Central memory CD8-positive, alpha-beta T cell (primary cell): ENCODE measurements at regions not wholly inside any gene's neighbourhood (a gene's known extent, or its start where the extent isn't known, plus 50 kb on each side); places are given as distances from the start of the nearest gene placed in this dataset.

Experiments
- ATAC-seq: fragments of 150-1000 bp; cut with Tn5 transposase; replicated peaks from 2 replicates; pipeline ENCODE4 v1.10.0; 2022; ENCODE audit warnings: mild to moderate bottlenecking, moderate FRiP score, moderate number of reproducible peaks; ENCODE audit not compliant: poor library complexity, severe bottlenecking; ENCODE audit errors: extremely low read depth
- DNase-seq, 2 donors: peaks; one replicate each; pipeline ENCODE4 v3.0.0; 2021; ENCODE audit warnings: low spot score in 2 of 2
- H3K27ac Mint-ChIP-seq: one replicate; pipeline ENCODE4 v1.8.0; 2022; ENCODE audit warnings: low read depth, mild to moderate bottlenecking, moderate library complexity, mixed read lengths
- H3K27me3 Mint-ChIP-seq: one replicate; pipeline ENCODE4 v1.8.0; 2022; ENCODE audit warnings: mixed read lengths
- H3K36me3 Mint-ChIP-seq: one replicate; pipeline ENCODE4 v1.8.0; 2022; ENCODE audit warnings: mild to moderate bottlenecking, moderate library complexity, mixed read lengths; ENCODE audit not compliant: insufficient read depth
- H3K4me1 Mint-ChIP-seq: one replicate; pipeline ENCODE4 v1.8.0; 2022; ENCODE audit warnings: mixed read lengths
- H3K4me3 Mint-ChIP-seq: one replicate; pipeline ENCODE4 v1.8.0; 2022; ENCODE audit warnings: mild to moderate bottlenecking, moderate library complexity, mixed read lengths
- H3K9me3 Mint-ChIP-seq: one replicate; pipeline ENCODE4 v1.8.0; 2022; ENCODE audit warnings: mixed read lengths

GRCh38 chr13:22427783-22428182 is 753.0 kb upstream of the SGCG start:
- Mint-ChIP-seq H3K27ac (no peak overlapping the region), H3K36me3 (no peaks in the 10 kb centered on the region), H3K9me3 (peaks cover 6% of the 10 kb centered on the region), H3K4me3 (no peak overlapping the region), H3K27me3 (no peaks in the 10 kb centered on the region), H3K4me1 (no peaks in the 10 kb centered on the region)
- ATAC-seq, result no peak
- DNase-seq, result no peak

- Mint-ChIP-seq H3K4me1 (no peaks in the 10 kb centered on the region), H3K36me3 (no peaks in the 10 kb centered on the region), H3K4me3 (no peak overlapping the region), H3K27ac (no peak overlapping the region), H3K27me3 (no peaks in the 10 kb centered on the region), H3K9me3 (peaks cover 4% of the 10 kb centered on the region)
- ATAC-seq, result no peak
- DNase-seq, result no peak
Measured at GRCh38 chr13:22428188-22428828, 752.5 kb upstream of the SGCG start.

- Mint-ChIP-seq H3K9me3 (no peaks in the 10 kb centered on the region), H3K36me3 (no peaks in the 10 kb centered on the region), H3K4me3 (no peak overlapping the region), H3K27me3 (no peaks in the 10 kb centered on the region), H3K27ac (no peak overlapping the region), H3K4me1 (no peaks in the 10 kb centered on the region)
- no peak for ATAC-seq
- no peak for DNase-seq
Measured at GRCh38 chr13:22432690-22433089, 748.1 kb upstream of the SGCG start.

- Mint-ChIP-seq H3K27me3 (peaks cover 17% of the 10 kb centered on the region), H3K36me3 (no peaks in the 10 kb centered on the region), H3K27ac (no peak overlapping the region), H3K4me1 (no peaks in the 10 kb centered on the region), H3K4me3 (no peak overlapping the region), H3K9me3 (no peaks in the 10 kb centered on the region)
- ATAC-seq, result no peak
- no peak for DNase-seq
Measured at GRCh38 chr13:22447132-22447886, 733.5 kb upstream of the SGCG start.

GRCh38 chr13:22449251-22449650 is 731.5 kb upstream of the SGCG start:
- H3K9me3 Mint-ChIP-seq, result no peaks in the 10 kb centered on the region
- no peaks in the 10 kb centered on the region for H3K4me1 Mint-ChIP-seq
- DNase-seq (no peak), ATAC-seq (no peak)
- H3K36me3 Mint-ChIP-seq, result no peaks in the 10 kb centered on the region
- H3K27ac Mint-ChIP-seq, result no peak overlapping the region
- peaks cover 17% of the 10 kb centered on the region for H3K27me3 Mint-ChIP-seq
- H3K4me3 Mint-ChIP-seq, result no peak overlapping the region

GRCh38 chr13:22451327-22451741 is 729.4 kb upstream of the SGCG start:
- no peak overlapping the region for H3K27ac Mint-ChIP-seq
- ATAC-seq (no peak), DNase-seq (no peak)
- H3K4me1 Mint-ChIP-seq, result no peaks in the 10 kb centered on the region
- H3K9me3 Mint-ChIP-seq, result no peaks in the 10 kb centered on the region
- no peaks in the 10 kb centered on the region for H3K36me3 Mint-ChIP-seq
- peaks cover 17% of the 10 kb centered on the region for H3K27me3 Mint-ChIP-seq
- no peak overlapping the region for H3K4me3 Mint-ChIP-seq

GRCh38 chr13:22454586-22454985 is 726.2 kb upstream of the SGCG start:
- Mint-ChIP-seq H3K4me1 (no peaks in the 10 kb centered on the region), H3K4me3 (no peak overlapping the region)
- no peak for DNase-seq

GRCh38 chr13:22455036-22455435 is 725.7 kb upstream of the SGCG start:
- no peaks in the 10 kb centered on the region for H3K27me3 Mint-ChIP-seq
- ATAC-seq, result no peak

More at GRCh38 chr13:22454586-22454985, 726.2 kb upstream of the SGCG start:
- H3K9me3 Mint-ChIP-seq, result no peaks in the 10 kb centered on the region
- no peaks in the 10 kb centered on the region for H3K27me3 Mint-ChIP-seq
- no peaks in the 10 kb centered on the region for H3K36me3 Mint-ChIP-seq
- no peak for ATAC-seq
- no peak overlapping the region for H3K27ac Mint-ChIP-seq

GRCh38 chr13:22461854-22462490 is 718.8 kb upstream of the SGCG start:
- Mint-ChIP-seq H3K36me3 (no peaks in the 10 kb centered on the region), H3K4me1 (no peaks in the 10 kb centered on the region), H3K4me3 (no peak overlapping the region), H3K27me3 (no peaks in the 10 kb centered on the region), H3K27ac (no peak overlapping the region), H3K9me3 (no peaks in the 10 kb centered on the region)
- ATAC-seq (no peak), DNase-seq (no peak)

More at GRCh38 chr13:22455036-22455435, 725.7 kb upstream of the SGCG start:
- Mint-ChIP-seq H3K4me1 (no peaks in the 10 kb centered on the region), H3K36me3 (no peaks in the 10 kb centered on the region), H3K9me3 (no peaks in the 10 kb centered on the region), H3K27ac (no peak overlapping the region), H3K4me3 (no peak overlapping the region)
- no peak for DNase-seq

- no peaks in the 10 kb centered on the region for H3K4me1 Mint-ChIP-seq
- no peaks in the 10 kb centered on the region for H3K27me3 Mint-ChIP-seq
- H3K27ac Mint-ChIP-seq, result no peak overlapping the region
- H3K9me3 Mint-ChIP-seq, result no peaks in the 10 kb centered on the region
- H3K36me3 Mint-ChIP-seq, result no peaks in the 10 kb centered on the region
- DNase-seq (no peak), ATAC-seq (no peak)
- H3K4me3 Mint-ChIP-seq, result no peak overlapping the region
Measured at GRCh38 chr13:22463089-22463488, 717.7 kb upstream of the SGCG start.

- no peak for ATAC-seq
- DNase-seq, result no peak
- no peak overlapping the region for H3K4me3 Mint-ChIP-seq
- no peaks in the 10 kb centered on the region for H3K27me3 Mint-ChIP-seq
- H3K27ac Mint-ChIP-seq, result no peak overlapping the region
- no peaks in the 10 kb centered on the region for H3K4me1 Mint-ChIP-seq
- no peaks in the 10 kb centered on the region for H3K9me3 Mint-ChIP-seq
- H3K36me3 Mint-ChIP-seq, result no peaks in the 10 kb centered on the region
Measured at GRCh38 chr13:22468045-22468444, 712.7 kb upstream of the SGCG start.

GRCh38 chr13:22468824-22469223 is 712.0 kb upstream of the SGCG start:
- Mint-ChIP-seq H3K4me3 (no peak overlapping the region), H3K27me3 (no peaks in the 10 kb centered on the region), H3K9me3 (no peaks in the 10 kb centered on the region), H3K4me1 (no peaks in the 10 kb centered on the region), H3K27ac (no peak overlapping the region), H3K36me3 (no peaks in the 10 kb centered on the region)
- ATAC-seq (no peak), DNase-seq (no peak)

GRCh38 chr13:22469452-22469851 is 711.3 kb upstream of the SGCG start:
- H3K4me1 Mint-ChIP-seq, result no peaks in the 10 kb centered on the region
- H3K27me3 Mint-ChIP-seq, result no peaks in the 10 kb centered on the region
- no peaks in the 10 kb centered on the region for H3K36me3 Mint-ChIP-seq
- ATAC-seq (no peak), DNase-seq (no peak)
- no peak overlapping the region for H3K4me3 Mint-ChIP-seq
- no peak overlapping the region for H3K27ac Mint-ChIP-seq
- no peaks in the 10 kb centered on the region for H3K9me3 Mint-ChIP-seq
